ENCODE measurements at regions not wholly inside any gene's neighbourhood (a gene's known extent, or its start where the extent isn't known, plus 50 kb on each side); places are given as distances from the start of the nearest gene placed in this dataset.

- TF ChIP-seq EZH2 (IDR thresholded peaks at IDR 0.05; ENCODE audit: borderline replicate concordance, low read depth, low read length, severe bottlenecking), result no peak
- no peak for TF ChIP-seq CTCF (IDR thresholded peaks at IDR 0.05; ENCODE audit: borderline replicate concordance, extremely low read depth, low read length, poor library complexity, severe bottlenecking)
Observed at GRCh38 chr2:217515615-217516309, 487.0 kb downstream of the TNS1 start.
